CD4-positive, alpha-beta T cell treated with Interferon alpha-2 for 1 hour (primary cell): ENCODE measurements at regions not wholly inside any gene's neighbourhood (a gene's known extent, or its start where the extent isn't known, plus 50 kb on each side); places are given as distances from the start of the nearest gene placed in this dataset.
"Not testable (repeated sequence)": the region's sequence is repeated elsewhere in the genome, so short reads cannot be mapped to it uniquely, and the experiment has no call there.

Experiments
- DNase-seq, 2 donors: peaks; one replicate each; pipeline ENCODE4 v3.0.0-alpha.2; 2020 to 2022

DNA sequence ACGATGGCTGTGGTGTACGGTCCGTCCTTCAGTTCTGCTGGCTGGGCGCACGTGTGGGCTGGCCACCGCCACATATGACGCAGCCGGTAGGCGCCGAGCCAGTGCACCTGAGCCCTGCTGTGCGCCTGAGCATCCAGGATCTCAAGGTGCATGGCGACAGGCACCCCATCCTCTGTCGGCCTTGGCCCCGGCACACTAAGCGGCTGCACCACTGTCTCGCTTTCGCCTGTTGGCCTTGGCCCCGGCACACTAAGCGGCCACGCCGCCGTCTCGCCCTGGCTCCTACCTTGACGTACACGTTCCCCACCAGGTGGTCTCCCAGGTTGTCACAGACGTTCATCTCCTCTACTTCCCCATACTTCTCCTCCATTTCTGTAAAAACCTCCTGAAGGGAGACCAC is 4034.6 kb upstream of the TPTE start:
- not testable (repeated sequence) for DNase-seq

- DNase-seq = not testable (repeated sequence)
Measured at GRCh38 chr21:6492691-6493090, 4028.7 kb upstream of the TPTE start.

- not testable (repeated sequence) for DNase-seq
Measured at GRCh38 chr21:6493957-6494356, 4027.4 kb upstream of the TPTE start.

- not testable (repeated sequence) for DNase-seq
Measured at GRCh38 chr21:6496356-6496755, 4025.0 kb upstream of the TPTE start.

GRCh38 chr21:6498716-6499115 is 4022.7 kb upstream of the TPTE start:
- DNase-seq = peak in 1 of 2 donors; percentile 23

- DNase-seq = peak in 1 of 2 donors; percentile 80
Measured at GRCh38 chr21:6499128-6499826, 4022.1 kb upstream of the TPTE start.

GRCh38 chr21:6499866-6500265 is 4021.5 kb upstream of the TPTE start:
- not testable (repeated sequence) for DNase-seq

- not testable (repeated sequence) for DNase-seq
Measured at GRCh38 chr21:6500681-6501080, 4020.7 kb upstream of the TPTE start.

DNA sequence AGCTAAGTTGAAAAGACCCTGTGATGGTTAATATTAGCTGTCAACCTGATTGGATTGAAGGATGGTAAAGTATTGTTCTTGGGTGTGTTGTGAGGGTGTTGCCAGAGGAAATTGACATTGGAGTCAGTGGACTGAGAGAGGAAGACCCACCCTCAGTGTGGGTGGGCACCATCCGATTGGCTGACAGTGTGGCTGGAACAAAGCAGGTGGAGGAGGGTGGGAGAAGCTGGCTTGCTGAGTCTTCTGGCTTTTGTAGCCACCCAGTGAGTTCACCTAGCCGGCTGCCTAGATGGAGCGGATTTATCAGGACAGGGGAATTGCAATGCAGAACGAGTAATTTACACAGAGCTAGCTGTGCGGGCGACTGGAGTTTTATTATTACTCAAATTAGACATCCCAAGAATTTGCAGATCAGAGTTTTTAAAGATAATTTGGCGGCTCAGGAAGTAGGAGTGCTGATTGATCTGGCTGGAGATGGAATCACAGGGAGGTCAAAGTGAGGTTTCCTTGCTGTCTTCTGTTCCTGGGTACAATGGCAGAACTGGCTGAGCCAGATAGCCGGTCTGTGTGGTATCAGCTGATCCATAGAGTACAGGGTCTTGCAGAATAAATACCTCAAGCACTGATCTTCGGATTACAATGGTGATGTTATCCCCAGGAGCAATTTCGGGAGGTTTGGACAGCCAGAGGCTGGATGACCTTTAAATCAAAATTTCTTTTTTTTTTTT is 4015.1 kb upstream of the TPTE start:
- not testable (repeated sequence) for DNase-seq

DNA sequence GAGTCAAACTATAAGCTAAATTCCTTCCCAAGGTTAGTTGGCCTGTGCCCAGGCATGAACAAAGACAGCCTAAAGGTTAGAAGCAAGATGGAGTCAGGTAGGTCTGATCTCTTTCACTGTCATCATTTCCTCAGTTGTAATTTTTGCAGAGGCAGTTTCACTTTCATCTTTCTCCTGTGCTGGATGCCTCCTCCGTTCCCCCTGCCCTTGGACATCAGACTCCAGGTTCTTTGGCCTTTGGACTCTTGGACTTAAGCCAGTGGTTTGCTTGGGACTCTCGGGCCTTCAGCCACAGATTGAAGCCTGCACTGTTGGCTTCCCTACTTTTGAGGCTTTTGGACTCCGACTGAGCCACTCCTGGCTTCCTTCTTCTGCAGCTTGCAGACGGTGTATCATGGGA is 4013.8 kb upstream of the TPTE start:
- not testable (repeated sequence) for DNase-seq

GRCh38 chr21:6521777-6522176 is 3999.6 kb upstream of the TPTE start:
- DNase-seq = not testable (repeated sequence)

- DNase-seq = not testable (repeated sequence)
Measured at GRCh38 chr21:6526213-6526612, 3995.2 kb upstream of the TPTE start.

DNA sequence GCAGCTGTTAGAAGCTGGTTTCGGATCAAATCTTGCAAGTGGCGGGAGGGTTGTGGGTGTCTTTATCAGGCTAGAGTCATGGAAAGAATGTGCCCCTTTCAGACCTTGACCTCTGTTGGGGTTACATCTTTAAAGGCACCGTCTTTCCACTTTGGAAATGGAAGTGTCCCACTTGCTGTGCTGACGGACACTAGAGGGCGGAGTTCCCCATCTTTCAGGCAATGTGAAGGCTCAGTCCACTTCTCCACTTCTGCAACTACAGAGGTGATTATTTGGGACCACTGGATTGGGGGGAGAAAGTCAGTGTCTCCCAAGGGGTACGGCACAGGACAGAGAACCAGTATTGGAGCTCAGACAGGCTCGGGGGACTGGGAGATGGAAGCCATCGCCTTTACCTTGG is 3990.7 kb upstream of the TPTE start:
- not testable (repeated sequence) for DNase-seq

DNA sequence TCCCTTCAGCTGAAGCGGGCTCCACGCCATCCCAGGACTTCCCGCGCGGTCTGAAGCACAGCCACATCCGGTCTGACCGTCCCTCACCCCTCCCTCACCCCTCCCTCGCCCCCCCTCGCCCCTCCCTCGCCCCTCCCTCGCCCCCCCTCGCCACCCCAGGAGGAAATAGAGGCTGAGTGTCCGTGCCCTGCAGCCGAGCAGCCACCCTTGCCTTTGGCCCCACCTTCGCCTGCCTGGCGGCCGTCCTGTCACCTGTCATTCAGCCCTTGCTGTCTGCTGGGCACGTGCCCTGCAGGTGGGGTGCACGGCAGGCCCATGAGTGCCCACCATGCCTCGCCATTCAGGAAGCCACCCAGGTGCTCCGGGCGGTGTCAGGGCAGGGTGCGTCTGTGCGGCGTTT is 3988.1 kb upstream of the TPTE start:
- DNase-seq = not testable (repeated sequence)

DNA sequence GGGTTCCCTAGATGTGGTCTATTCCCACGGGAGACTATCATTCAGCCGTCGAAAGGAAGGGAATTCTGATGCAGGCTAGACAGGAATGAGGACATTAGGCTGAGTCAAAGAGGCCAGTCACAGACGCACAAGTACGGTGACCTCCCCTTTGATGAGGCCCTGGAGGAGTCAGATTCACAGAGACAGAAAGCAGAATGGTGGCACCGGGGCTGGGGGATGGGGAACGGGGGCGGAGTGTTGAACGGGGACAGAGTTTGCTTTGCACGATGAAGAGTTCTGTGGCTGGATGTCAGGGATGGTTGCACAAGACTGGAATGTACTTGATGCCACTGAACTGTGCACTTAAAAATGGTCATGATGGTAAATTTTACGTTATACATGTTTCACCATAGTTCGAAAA is 3983.1 kb upstream of the TPTE start:
- DNase-seq = not testable (repeated sequence)

DNA sequence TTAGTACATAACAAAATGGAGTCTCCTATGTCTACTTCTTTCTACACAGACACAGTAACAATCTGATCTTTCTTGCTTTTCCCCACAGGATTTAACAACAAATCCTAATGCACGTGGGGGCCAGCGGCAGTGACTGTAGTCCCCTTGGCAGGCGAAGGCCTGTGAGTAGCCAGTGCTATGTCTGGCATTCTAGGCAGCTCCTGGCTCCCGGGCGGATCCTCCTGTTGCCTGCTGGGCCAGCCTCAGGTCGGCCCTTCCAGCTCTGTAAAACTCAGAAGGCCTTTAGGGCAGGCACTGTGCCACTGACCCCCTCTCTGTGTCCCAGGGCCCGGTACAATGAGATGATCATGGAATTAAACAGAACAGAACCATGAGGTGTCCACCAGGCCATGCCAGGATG is 3981.7 kb upstream of the TPTE start:
- not testable (repeated sequence) for DNase-seq

GRCh38 chr21:6541036-6541435 is 3980.3 kb upstream of the TPTE start:
- not testable (repeated sequence) for DNase-seq

- not testable (repeated sequence) for DNase-seq
Measured at GRCh38 chr21:6545288-6545687, 3976.1 kb upstream of the TPTE start.

GRCh38 chr21:6551045-6551444 is 3970.3 kb upstream of the TPTE start:
- not testable (repeated sequence) for DNase-seq

DNA sequence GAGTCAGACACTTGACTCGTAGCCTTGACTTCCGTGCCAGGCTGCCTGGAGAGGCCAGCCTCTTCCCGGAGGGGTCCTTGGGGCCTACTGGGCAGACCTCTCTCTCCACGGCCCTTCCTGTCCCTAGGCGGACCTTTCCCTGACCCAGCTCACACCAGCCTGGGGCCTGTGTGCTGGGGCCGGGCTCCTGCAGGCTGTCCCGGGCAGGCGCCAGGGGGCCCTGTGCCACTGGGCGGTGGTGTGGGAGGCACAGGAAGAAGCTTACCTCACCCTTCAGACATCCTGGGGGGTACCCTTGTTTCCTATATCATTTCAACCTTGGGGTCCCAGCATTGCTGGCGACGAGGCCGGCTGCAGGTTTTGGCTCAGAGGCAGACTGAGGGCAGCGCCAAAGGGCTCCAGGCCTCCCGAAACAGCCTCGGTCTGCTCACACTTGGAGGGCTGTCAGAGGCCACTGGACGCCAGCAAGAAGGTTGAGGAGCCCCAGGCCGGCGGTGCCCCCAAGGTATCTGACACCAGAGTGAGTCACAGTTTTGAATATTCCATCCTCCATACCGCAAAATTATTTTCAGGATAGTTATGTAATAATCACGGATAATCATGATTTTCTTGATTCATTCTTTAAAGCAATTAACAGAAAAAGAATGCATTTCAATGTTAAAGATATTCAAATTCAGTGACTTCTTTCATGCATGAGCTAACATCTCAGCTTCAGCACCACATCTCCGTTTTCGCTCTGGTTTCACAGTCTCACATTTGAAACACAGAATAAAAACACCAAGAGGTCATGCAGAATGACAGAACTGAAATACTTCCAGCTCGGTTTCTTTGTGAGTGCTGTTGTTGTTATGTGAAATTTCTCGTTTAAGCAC is 3967.6 kb upstream of the TPTE start:
- DNase-seq = not testable (repeated sequence)

DNA sequence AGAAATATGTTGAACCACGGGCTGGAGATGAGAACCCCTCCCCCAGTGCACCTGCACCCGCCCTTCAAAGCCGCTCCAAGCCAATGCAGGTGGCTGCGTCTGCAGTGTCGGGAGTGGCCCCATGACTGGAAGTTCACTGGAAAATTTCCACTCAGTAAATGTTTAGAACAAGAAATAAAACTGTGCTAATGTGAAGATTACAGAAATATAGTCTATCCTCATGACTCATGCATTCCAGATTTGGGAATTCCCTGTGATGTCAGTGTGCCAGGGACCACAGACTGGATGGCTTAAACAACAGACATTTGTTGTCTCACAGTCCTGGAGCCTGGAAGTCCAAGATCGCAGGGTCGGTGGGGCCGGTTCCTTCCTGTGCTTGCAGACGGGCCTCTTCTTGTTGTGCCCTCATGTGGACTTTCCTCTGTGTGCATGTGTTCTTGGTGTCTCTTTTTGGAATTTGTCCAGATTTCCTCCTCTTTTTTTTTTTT is 3967.0 kb upstream of the TPTE start:
- not testable (repeated sequence) for DNase-seq

DNA sequence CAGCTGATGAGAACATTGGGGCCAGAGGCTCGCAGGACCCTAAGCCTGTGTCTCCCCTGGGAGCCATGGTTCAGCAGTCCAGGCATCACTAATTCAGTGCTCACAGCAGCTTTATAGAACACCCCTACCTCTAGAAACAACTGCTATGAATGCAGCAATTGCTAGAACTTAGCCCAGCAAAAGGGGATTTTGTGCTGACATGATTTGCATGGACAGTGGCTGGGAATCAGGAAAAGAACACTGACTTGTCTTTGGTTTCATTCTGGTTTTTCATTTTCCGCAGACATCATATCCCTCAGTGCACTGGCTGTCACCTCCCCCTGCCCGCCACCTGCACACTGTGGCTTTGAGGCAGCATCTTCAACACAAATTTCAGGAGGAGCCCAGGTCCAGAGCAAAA is 3964.9 kb upstream of the TPTE start:
- DNase-seq = not testable (repeated sequence)

- DNase-seq = not testable (repeated sequence)
Measured at GRCh38 chr21:6557415-6557814, 3964.0 kb upstream of the TPTE start.
